MCF 10A (cell line): ENCODE measurements at regions not wholly inside any gene's neighbourhood (a gene's known extent, or its start where the extent isn't known, plus 50 kb on each side); places are given as distances from the start of the nearest gene placed in this dataset.

ENCODE experiments used
- BruUV-seq: library from RNA; stranded (reverse); fragments of 400-500 nt; replicated peaks from 2 replicates; lab custom pipeline; 2021; lab: Mats Ljungman, UMichigan
- CTCF ChIA-PET: fragments of 300-600 bp; sonication (Branson Sonifier 250); formaldehyde crosslinking; extraction: SDS; loops from one replicate; lab custom pipeline; 2021; ENCODE audit warnings: antibody characterized with exemption, inconsistent platforms; lab: Yijun Ruan, JAX
- POLR2A ChIA-PET: fragments of 300-600, 350-650 bp; sonication (Branson Sonifier 250); formaldehyde crosslinking; extraction: SDS; loops from one replicate; lab custom pipeline; 2020; ENCODE audit warnings: antibody characterized with exemption, inconsistent platforms; lab: Yijun Ruan, JAX
- DNase-seq: peaks from one replicate; pipeline ENCODE4 v3.0.0-alpha.2; 2018; ENCODE audit not compliant: unreplicated experiment
- H3K27ac Mint-ChIP-seq: one replicate; pipeline ENCODE4 v1.8.0; 2022; ENCODE audit warnings: mild to moderate bottlenecking, low read depth, mixed read lengths; ENCODE audit not compliant: unreplicated experiment
- H3K27me3 Mint-ChIP-seq: one replicate; pipeline ENCODE4 v1.8.0; 2022; ENCODE audit warnings: mixed read lengths; ENCODE audit not compliant: insufficient read depth, unreplicated experiment
- H3K36me3 Mint-ChIP-seq: one replicate; pipeline ENCODE4 v1.8.0; 2022; ENCODE audit warnings: mild to moderate bottlenecking, moderate library complexity, mixed read lengths; ENCODE audit not compliant: insufficient read depth, unreplicated experiment
- H3K4me1 Mint-ChIP-seq: one replicate; pipeline ENCODE4 v1.8.0; 2022; ENCODE audit warnings: mixed read lengths; ENCODE audit not compliant: insufficient read depth, unreplicated experiment
- H3K4me3 Mint-ChIP-seq: one replicate; pipeline ENCODE4 v1.8.0; 2022; ENCODE audit warnings: mild to moderate bottlenecking, moderate library complexity, mixed read lengths; ENCODE audit not compliant: unreplicated experiment
- H3K9me3 Mint-ChIP-seq: one replicate; pipeline ENCODE4 v1.8.0; 2022; ENCODE audit warnings: mixed read lengths; ENCODE audit not compliant: unreplicated experiment
- CTCF ChIP-seq: fragments of 200-600 bp; IDR thresholded peaks from one replicate; pipeline ENCODE4 v1.8.0; 2022; ENCODE audit warnings: antibody characterized with exemption, mild to moderate bottlenecking; ENCODE audit not compliant: unreplicated experiment
- intact Hi-C: fragments of 100-400 bp; cut with micrococcal nuclease; formaldehyde crosslinking; loops from 2 replicates; pipeline ENCODE4 v1.14.1; 2022

GRCh38 chr10:128512767-128513166, 386.5 kb upstream of the MKI67 start:
- no peak for TF ChIP-seq CTCF
- H3K36me3 Mint-ChIP-seq, result no peaks in the 10 kb centered on the region
- H3K27ac Mint-ChIP-seq, result no peak overlapping the region
- POLR2A ChIA-PET, result no interaction called here
- CTCF ChIA-PET, result interaction anchor here (0.6 to 1.0 kb wide), 2 partner anchors 17 to 849 kb away, joined by 3 read pairs; no protein-coding TSS in a partner anchor
- peaks cover 6% of the 10 kb centered on the region for H3K9me3 Mint-ChIP-seq
- H3K27me3 Mint-ChIP-seq, result no peaks in the 10 kb centered on the region
- DNase-seq, result no peak
- BruUV-seq, result no TSS peak
- intact Hi-C loops, result no loop called here
- H3K4me1 Mint-ChIP-seq, result no peaks in the 10 kb centered on the region
- no peak overlapping the region for H3K4me3 Mint-ChIP-seq

GRCh38 chr10:128514536-128514935, 388.3 kb upstream of the MKI67 start:
- no peaks in the 10 kb centered on the region for H3K36me3 Mint-ChIP-seq
- H3K4me1 Mint-ChIP-seq, result no peaks in the 10 kb centered on the region
- no peak overlapping the region for H3K4me3 Mint-ChIP-seq
- TF ChIP-seq CTCF, result no peak
- peaks cover 6% of the 10 kb centered on the region for H3K9me3 Mint-ChIP-seq
- BruUV-seq, result no TSS peak
- ChIA-PET CTCF (interaction anchor here (0.7 to 1.2 kb wide), 4 partner anchors 20 to 303 kb away, joined by 3 to 4 read pairs (median 3); no protein-coding TSS in a partner anchor), POLR2A (no interaction called here)
- intact Hi-C loops, result no loop called here
- no peak for DNase-seq
- no peaks in the 10 kb centered on the region for H3K27me3 Mint-ChIP-seq
- no peak overlapping the region for H3K27ac Mint-ChIP-seq

- Mint-ChIP-seq H3K27ac (no peak overlapping the region), H3K27me3 (peaks cover under 1% of the 10 kb centered on the region), H3K4me3 (no peak overlapping the region), H3K9me3 (peaks cover 16% of the 10 kb centered on the region), H3K4me1 (no peaks in the 10 kb centered on the region), H3K36me3 (no peaks in the 10 kb centered on the region)
- no peak for TF ChIP-seq CTCF
- BruUV-seq, result no TSS peak
- intact Hi-C loops, result no loop called here
- POLR2A ChIA-PET, result no interaction called here
- DNase-seq, result no peak
- CTCF ChIA-PET, result interaction anchor here (1.0 kb wide), 1 partner anchor 253 kb away, joined by 3 read pairs; no protein-coding TSS in a partner anchor
Measured at GRCh38 chr10:128516180-128516579, 390.0 kb upstream of the MKI67 start.

- intact Hi-C loops, result no loop called here
- Mint-ChIP-seq H3K4me1 (no peaks in the 10 kb centered on the region), H3K9me3 (peaks cover 21% of the 10 kb centered on the region), H3K4me3 (no peak overlapping the region), H3K36me3 (peaks cover 6% of the 10 kb centered on the region), H3K27me3 (peaks cover 10% of the 10 kb centered on the region), H3K27ac (no peak overlapping the region)
- no TSS peak for BruUV-seq
- POLR2A ChIA-PET, result no interaction called here
- CTCF ChIA-PET, result interaction anchor here (0.6 kb wide), 2 partner anchors 8 to 174 kb away, joined by 3 read pairs; no protein-coding TSS in a partner anchor
- no peak for TF ChIP-seq CTCF
- DNase-seq, result no peak
Measured at GRCh38 chr10:128517167-128517566, 390.9 kb upstream of the MKI67 start.
